ENCODE measurements at regions not wholly inside any gene's neighbourhood (a gene's known extent, or its start where the extent isn't known, plus 50 kb on each side); places are given as distances from the start of the nearest gene placed in this dataset.

GRCh38 chr2:172373076-172373475, 54.3 kb upstream of the ITGA6 start:
- Mint-ChIP-seq H3K36me3 (peaks cover 0 to 14% (median 8%) of the 10 kb centered on the region in 3 donors), H3K27me3 (peaks cover 0 to 1% (median 0%) of the 10 kb centered on the region in 5 donors), H3K27ac (no peak overlapping the region), H3K9me3 (peaks cover 0 to 15% (median 9%) of the 10 kb centered on the region in 9 donors), H3K4me3 (no peak overlapping the region), H3K4me1 (peaks cover 4 to 14% (median 6%) of the 10 kb centered on the region in 4 donors)
- ATAC-seq (no peak), DNase-seq (no peak)
- POLR2A ChIA-PET = no interaction called here

GRCh38 chr2:172373766-172374165, 53.6 kb upstream of the ITGA6 start:
- H3K27ac Mint-ChIP-seq = no peak overlapping the region
- peaks cover 0 to 9% (median 5%) of the 10 kb centered on the region in 9 donors for H3K9me3 Mint-ChIP-seq
- peaks cover 4 to 14% (median 6%) of the 10 kb centered on the region in 4 donors for H3K4me1 Mint-ChIP-seq
- no peak overlapping the region for H3K4me3 Mint-ChIP-seq
- peaks cover 0 to 1% (median 0%) of the 10 kb centered on the region in 5 donors for H3K27me3 Mint-ChIP-seq
- peaks cover 0 to 10% (median 8%) of the 10 kb centered on the region in 3 donors for H3K36me3 Mint-ChIP-seq
- POLR2A ChIA-PET = no interaction called here
- DNase-seq (no peak), ATAC-seq (no peak)

GRCh38 chr2:172374318-172375240, 52.8 kb upstream of the ITGA6 start:
- DNase-seq = no peak
- H3K36me3 Mint-ChIP-seq = peaks cover 0 to 6% (median 5%) of the 10 kb centered on the region in 3 donors
- no peak overlapping the region for H3K27ac Mint-ChIP-seq
- ATAC-seq = no peak
- H3K4me3 Mint-ChIP-seq = no peak overlapping the region
- peaks cover 0 to 6% (median under 1%) of the 10 kb centered on the region in 9 donors for H3K9me3 Mint-ChIP-seq
- POLR2A ChIA-PET = no interaction called here
- peaks cover 4 to 14% (median 6%) of the 10 kb centered on the region in 4 donors for H3K4me1 Mint-ChIP-seq
- H3K27me3 Mint-ChIP-seq = peaks cover 0 to 1% (median 0%) of the 10 kb centered on the region in 5 donors

GRCh38 chr2:172375251-172375650, 52.1 kb upstream of the ITGA6 start:
- Mint-ChIP-seq H3K36me3 (peaks cover 0 to 5% (median 4%) of the 10 kb centered on the region in 3 donors), H3K4me1 (peaks cover 4 to 13% (median 6%) of the 10 kb centered on the region in 4 donors), H3K27me3 (peaks cover 0 to 1% (median 0%) of the 10 kb centered on the region in 5 donors), H3K9me3 (peaks cover 0 to 6% (median 0%) of the 10 kb centered on the region in 9 donors), H3K27ac (no peak overlapping the region), H3K4me3 (no peak overlapping the region)
- ATAC-seq (no peak), DNase-seq (no peak)
- POLR2A ChIA-PET = no interaction called here

GRCh38 chr2:172376016-172376415, 51.4 kb upstream of the ITGA6 start:
- H3K9me3 Mint-ChIP-seq = peaks cover 0 to 6% (median 0%) of the 10 kb centered on the region in 9 donors
- POLR2A ChIA-PET = no interaction called here

GRCh38 chr2:172376505-172377125, 50.8 kb upstream of the ITGA6 start:
- no peak overlapping the region for H3K27ac Mint-ChIP-seq
- DNase-seq (no peak), ATAC-seq (no peak)
- H3K4me3 Mint-ChIP-seq = no peak overlapping the region
- POLR2A ChIA-PET = no interaction called here
- H3K4me1 Mint-ChIP-seq = peaks cover 0 to 5% (median under 1%) of the 10 kb centered on the region in 4 donors
- peaks cover 0 to 5% (median 4%) of the 10 kb centered on the region in 3 donors for H3K36me3 Mint-ChIP-seq
- H3K27me3 Mint-ChIP-seq = peaks cover 0 to 1% (median 0%) of the 10 kb centered on the region in 5 donors
- H3K9me3 Mint-ChIP-seq = peaks cover 0 to 6% (median 0%) of the 10 kb centered on the region in 9 donors

More at GRCh38 chr2:172376016-172376415, 51.4 kb upstream of the ITGA6 start:
- Mint-ChIP-seq H3K4me3 (no peak overlapping the region), H3K36me3 (peaks cover 0 to 5% (median 4%) of the 10 kb centered on the region in 3 donors), H3K4me1 (peaks cover 0 to 11% (median 4%) of the 10 kb centered on the region in 4 donors), H3K27me3 (peaks cover 0 to 1% (median 0%) of the 10 kb centered on the region in 5 donors), H3K27ac (no peak overlapping the region)
- DNase-seq = no peak
- no peak for ATAC-seq

- POLR2A ChIA-PET = no interaction called here
- DNase-seq (no peak), ATAC-seq (no peak)
- H3K27ac Mint-ChIP-seq = no peak overlapping the region
- H3K36me3 Mint-ChIP-seq = peaks cover 0 to 5% (median 4%) of the 10 kb centered on the region in 3 donors
- H3K4me1 Mint-ChIP-seq = peaks cover 0 to 5% (median under 1%) of the 10 kb centered on the region in 4 donors
- peaks cover 0 to 1% (median 0%) of the 10 kb centered on the region in 5 donors for H3K27me3 Mint-ChIP-seq
- H3K9me3 Mint-ChIP-seq = peaks cover 0 to 6% (median 0%) of the 10 kb centered on the region in 9 donors
- H3K4me3 Mint-ChIP-seq = no peak overlapping the region
These were observed 50.0 kb upstream of the ITGA6 start for GRCh38 chr2:172377408-172377807.
